HK-2 (cell line): ENCODE measurements at regions not wholly inside any gene's neighbourhood (a gene's known extent, or its start where the extent isn't known, plus 50 kb on each side); places are given as distances from the start of the nearest gene placed in this dataset.
"Not testable (repeated sequence)": the region's sequence is repeated elsewhere in the genome, so short reads cannot be mapped to it uniquely, and the experiment has no call there.

Experiments used
- DNase-seq: peaks from one replicate; pipeline ENCODE4 v3.0.0-alpha.2; 2018; ENCODE audit not compliant: unreplicated experiment

DNA sequence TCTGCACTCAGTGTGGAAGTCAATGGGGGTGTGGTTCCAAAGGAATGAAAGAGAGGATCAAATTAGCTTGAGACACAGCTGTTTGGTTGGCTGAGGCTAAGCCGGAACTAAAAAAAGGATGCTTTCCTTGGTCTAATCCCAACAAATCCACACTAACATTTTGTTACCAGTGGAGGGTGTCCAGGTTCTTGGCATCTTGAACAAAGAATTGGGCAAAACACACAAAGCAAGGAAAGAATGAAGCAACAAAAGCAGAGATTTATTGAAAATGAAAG is 278.6 kb upstream of the PLET1 start:
- DNase-seq = not testable (repeated sequence)

DNA sequence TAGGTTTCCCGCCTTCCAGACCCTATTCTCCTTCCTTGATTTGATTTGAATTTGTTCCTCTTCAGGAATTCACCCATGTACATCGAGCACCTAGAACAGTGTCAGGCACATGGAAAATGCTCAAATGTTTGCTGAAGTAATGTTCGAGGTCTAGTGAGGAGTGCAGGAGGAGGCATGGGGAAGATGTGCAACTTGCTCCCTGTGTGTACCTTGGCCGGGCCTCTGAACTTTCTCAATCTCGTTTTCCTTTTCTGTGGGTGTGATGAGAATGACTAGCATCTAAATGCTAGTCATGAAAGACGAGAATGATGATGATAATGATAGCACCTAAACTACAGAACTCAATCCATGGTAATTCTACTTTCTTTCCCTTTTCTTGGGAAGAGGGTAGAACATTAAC is 279.1 kb upstream of the PLET1 start:
- no peak for DNase-seq

DNA sequence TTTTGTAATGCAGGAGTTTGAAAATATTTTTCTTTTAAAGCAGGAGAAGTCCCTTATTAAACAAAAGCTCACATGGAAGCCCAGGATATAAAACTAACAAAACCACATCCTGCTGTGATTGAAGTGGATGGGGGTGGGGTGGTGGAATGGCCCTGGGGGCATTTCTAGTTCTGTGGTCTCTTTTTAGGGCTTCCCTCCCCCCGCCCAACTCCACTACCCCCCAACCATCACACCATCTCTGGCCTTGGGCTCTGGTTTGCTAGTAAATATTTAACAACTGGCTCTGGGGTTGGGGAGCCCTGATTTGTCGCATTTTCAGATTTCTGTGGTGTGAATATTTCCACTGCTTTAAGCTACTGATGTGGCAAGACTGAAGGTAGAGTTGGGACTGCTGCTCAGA is 279.6 kb upstream of the PLET1 start:
- DNase-seq = no peak

- no peak for DNase-seq
Observed at GRCh38 chr11:112541140-112542046, 280.7 kb upstream of the PLET1 start.

GRCh38 chr11:112542479-112542878 is 281.8 kb upstream of the PLET1 start:
- no peak for DNase-seq

GRCh38 chr11:112543390-112543789 is 282.7 kb upstream of the PLET1 start:
- no peak for DNase-seq

DNA sequence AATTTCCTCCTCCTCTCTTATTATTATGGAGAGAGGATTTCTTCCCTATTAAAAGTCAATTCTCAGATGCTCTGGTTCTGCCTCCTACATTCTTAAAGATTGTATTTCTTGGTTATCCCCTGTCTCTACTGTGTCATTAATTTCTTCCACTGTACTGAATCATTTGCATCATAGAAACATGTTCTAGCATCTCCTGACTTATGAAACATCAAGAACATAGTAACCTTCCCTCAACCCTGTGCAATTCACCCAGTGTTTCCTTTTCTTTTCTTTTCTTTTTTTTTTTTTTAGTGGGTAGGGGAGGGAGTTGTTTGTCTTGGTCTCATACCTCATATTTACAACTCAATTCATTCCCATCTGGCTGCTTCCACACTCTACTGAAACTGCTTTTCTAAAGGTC is 288.0 kb upstream of the PLET1 start:
- no peak for DNase-seq

GRCh38 chr11:112553205-112553731 is 292.6 kb upstream of the PLET1 start:
- DNase-seq = no peak

DNA sequence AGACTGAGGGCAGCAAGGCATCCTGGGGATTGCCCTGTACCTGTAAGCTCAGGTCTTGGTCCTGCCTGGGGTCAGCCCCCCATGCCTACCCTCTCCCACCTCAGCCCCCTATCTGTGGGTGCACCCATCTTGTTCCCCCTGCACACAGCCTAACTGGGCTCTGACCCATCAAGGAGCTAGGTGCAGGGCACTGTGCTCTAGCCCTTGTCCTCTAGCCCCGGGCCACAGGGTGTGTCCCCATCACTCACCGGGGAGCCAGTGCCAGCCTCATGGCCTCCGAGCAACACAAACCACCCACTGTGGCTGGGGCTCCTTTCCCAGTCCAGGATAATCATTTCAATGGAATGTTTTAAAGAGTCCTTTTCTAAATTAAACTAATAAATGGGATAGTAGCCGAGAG is 293.9 kb upstream of the PLET1 start:
- DNase-seq = no peak

DNA sequence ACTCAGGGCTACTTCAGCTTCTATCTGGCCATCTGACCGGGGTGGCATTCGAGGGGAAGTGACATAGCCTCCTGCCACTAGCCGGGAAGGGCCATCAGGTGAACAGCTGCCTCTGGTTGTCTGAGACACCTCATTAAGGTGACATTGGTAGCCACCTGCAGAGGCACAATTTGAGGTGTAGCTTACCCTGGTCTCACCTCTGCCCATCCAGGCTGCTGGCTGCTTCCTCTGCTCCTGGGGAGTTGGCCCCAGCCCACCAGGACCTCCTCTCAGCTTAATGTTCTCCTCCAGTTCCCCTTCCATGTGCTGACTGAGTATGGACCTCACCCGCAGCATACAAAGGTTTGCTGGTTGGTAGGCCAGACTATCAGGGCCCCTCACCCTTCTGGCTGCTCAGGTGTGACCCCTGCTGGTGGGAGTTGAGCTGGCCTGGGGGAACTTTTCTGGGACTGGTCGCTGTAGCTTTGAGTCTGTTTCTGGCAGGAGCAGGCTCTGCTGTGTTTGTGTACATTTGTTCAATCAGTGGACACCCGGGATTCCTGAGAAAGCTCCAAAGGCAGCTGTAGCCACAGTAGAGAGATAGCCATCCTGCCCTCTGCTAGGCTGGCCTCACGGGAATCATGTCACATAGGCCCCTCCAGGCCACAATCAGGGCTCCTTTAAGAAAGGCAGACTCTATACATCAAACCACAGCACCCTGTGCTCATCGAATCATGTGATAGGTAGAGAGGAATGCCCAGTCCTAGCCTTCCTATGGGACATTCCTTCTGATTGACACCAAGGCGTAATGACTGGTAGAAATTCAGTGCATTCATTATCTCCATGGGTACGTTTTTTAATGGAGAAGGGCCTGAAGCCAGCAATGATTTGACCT is 295.1 kb upstream of the PLET1 start:
- DNase-seq = peak; percentile 9

GRCh38 chr11:112558691-112559090 is 298.0 kb upstream of the PLET1 start:
- no peak for DNase-seq

GRCh38 chr11:112563808-112564207 is 303.1 kb upstream of the PLET1 start:
- no peak for DNase-seq

- no peak for DNase-seq
Observed at GRCh38 chr11:112564228-112564955, 303.7 kb upstream of the PLET1 start.

- DNase-seq = no peak
Observed at GRCh38 chr11:112565551-112565950, 304.9 kb upstream of the PLET1 start.

DNA sequence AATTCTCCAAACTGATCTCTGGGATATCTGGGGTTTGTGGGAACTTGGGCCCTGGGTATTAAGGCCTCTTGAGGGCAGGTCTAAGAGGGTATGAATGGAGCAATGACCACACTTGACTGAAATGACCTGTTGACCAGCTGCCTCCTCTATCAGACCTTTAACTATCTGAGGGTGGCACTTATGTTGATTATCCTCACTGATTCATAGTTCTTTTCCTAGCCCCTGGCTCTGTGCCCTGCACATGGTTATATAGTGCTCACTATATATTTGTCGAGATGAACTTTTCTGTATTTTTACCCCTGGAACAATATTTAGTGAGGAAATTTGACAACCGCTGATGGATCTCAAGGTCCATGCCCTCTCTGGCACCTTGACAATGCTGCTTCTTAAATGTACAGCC is 305.5 kb upstream of the PLET1 start:
- no peak for DNase-seq

GRCh38 chr11:112570333-112570732 is 309.7 kb upstream of the PLET1 start:
- no peak for DNase-seq

- DNase-seq = no peak
Observed at GRCh38 chr11:112579282-112579681, 318.6 kb upstream of the PLET1 start.

DNA sequence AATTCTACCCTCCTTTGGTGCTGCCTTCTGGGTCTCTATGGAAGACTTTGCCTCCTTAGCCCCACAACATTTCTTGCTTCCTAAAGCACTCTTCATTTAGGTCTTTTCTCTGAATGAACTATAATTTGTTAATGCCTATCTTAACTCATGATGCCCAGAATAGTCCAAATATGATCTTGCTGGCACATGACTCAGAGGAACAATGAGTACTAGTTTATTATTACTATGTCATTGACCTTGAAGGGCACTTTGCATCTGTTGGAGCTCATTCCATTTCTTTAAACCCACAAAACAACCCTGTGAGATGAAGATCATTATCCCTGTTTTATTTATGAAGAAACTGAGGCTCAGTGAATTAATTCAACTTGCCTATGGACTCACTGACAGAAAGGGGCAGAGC is 320.2 kb upstream of the PLET1 start:
- no peak for DNase-seq

DNA sequence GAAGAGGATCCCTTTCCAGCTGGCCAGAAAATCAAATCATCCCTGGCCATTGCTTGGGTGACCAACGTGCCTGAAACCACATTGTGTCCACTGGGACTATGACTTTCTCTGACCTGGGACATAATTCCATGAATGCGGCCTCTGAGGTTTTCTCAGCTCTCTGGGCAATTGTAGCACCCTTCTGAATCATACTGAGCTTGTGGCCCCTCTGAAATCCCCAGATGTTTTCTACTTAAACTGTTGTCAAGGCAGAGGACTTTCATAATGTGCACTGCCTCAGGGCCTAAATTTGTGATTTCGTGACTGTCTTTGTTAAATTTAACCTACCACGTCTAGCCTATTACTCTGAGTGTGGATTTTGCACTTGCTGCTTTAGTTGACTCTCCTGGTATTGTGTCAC is 321.1 kb upstream of the PLET1 start:
- no peak for DNase-seq

- DNase-seq = no peak
Observed at GRCh38 chr11:112582366-112582765, 321.7 kb upstream of the PLET1 start.

- DNase-seq = no peak
Observed at GRCh38 chr11:112583261-112583893, 322.7 kb upstream of the PLET1 start.

DNA sequence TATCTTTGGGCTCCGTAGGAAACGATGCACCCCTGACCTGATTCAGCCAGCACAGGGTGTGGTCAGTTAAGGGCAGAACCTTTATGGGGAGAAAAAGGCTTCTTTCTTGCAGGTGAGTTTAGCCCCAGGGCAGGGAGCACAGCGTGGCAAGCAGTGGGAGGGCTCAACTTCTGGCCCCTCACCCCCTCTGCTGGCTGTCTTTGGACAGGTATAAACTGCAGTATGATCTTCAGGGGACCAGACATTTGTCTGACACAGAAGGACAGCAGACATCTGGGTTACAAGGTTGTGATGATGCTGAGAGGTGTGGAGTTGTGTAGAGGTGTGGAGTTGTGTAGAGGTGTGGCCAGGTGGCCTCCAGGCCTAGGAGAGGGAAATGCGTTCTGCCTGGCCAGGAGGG is 324.0 kb upstream of the PLET1 start:
- no peak for DNase-seq
